Muscle of arm (tissue), 1 donor: ENCODE measurements at regions not wholly inside any gene's neighbourhood (a gene's known extent, or its start where the extent isn't known, plus 50 kb on each side); places are given as distances from the start of the nearest gene placed in this dataset.

Experiments used
- DNase-seq: peaks from one replicate; pipeline ENCODE4 v3.0.0-alpha.2; 2013

GRCh38 chr6:14964556-14965270 is 281.2 kb upstream of the JARID2 start:
- DNase-seq, result no peak

- DNase-seq, result no peak
Observed at GRCh38 chr6:14965424-14966075, 280.3 kb upstream of the JARID2 start.

- no peak for DNase-seq
Observed at GRCh38 chr6:14966096-14966905, 279.6 kb upstream of the JARID2 start.

- no peak for DNase-seq
Observed at GRCh38 chr6:14966906-14967711, 278.8 kb upstream of the JARID2 start.

GRCh38 chr6:14968056-14968637 is 277.7 kb upstream of the JARID2 start:
- no peak for DNase-seq

- DNase-seq, result no peak
Observed at GRCh38 chr6:14969126-14969525, 276.7 kb upstream of the JARID2 start.

GRCh38 chr6:14972379-14973067 is 273.3 kb upstream of the JARID2 start:
- DNase-seq, result no peak

GRCh38 chr6:14974372-14974771 is 271.5 kb upstream of the JARID2 start:
- no peak for DNase-seq

- no peak for DNase-seq
Observed at GRCh38 chr6:14974792-14975470, 270.9 kb upstream of the JARID2 start.

GRCh38 chr6:14975471-14975817 is 270.4 kb upstream of the JARID2 start:
- DNase-seq, result no peak

GRCh38 chr6:14977747-14978382 is 268.0 kb upstream of the JARID2 start:
- no peak for DNase-seq

GRCh38 chr6:14981960-14982359 is 263.9 kb upstream of the JARID2 start:
- no peak for DNase-seq

- no peak for DNase-seq
Observed at GRCh38 chr6:14983599-14984518, 262.0 kb upstream of the JARID2 start.

GRCh38 chr6:14984519-14984853 is 261.4 kb upstream of the JARID2 start:
- no peak for DNase-seq

GRCh38 chr6:14985366-14985765 is 260.5 kb upstream of the JARID2 start:
- DNase-seq, result no peak

GRCh38 chr6:14986370-14986769 is 259.5 kb upstream of the JARID2 start:
- DNase-seq, result no peak

- no peak for DNase-seq
Observed at GRCh38 chr6:14987490-14987889, 258.4 kb upstream of the JARID2 start.

- DNase-seq, result no peak
Observed at GRCh38 chr6:14992382-14992781, 253.5 kb upstream of the JARID2 start.

- no peak for DNase-seq
Observed at GRCh38 chr6:14995208-14995607, 250.7 kb upstream of the JARID2 start.
